ENCODE measurements at regions not wholly inside any gene's neighbourhood (a gene's known extent, or its start where the extent isn't known, plus 50 kb on each side); places are given as distances from the start of the nearest gene placed in this dataset.
"Not testable (repeated sequence)": the region's sequence is repeated elsewhere in the genome, so short reads cannot be mapped to it uniquely, and the experiment has no call there.

DNA sequence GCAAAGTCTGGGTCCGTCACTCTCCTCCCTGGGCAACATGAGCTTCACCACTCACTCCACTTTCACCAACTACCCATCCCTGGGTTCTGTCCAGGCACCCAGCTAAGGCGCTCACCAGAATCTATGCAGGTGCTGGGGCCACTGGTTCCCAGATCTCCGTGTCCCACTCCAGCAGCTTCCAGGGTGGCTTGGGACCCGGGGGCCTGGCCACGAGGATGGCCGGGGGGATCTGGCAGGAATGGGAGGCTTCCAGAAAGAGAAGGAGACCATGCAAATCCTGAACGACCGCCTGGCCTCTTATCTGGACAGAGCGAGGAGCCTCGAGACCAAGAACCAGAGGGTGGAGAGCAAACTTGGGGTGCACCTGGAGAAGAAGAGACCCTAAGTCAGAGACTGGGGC is 1611.0 kb upstream of the ACO1 start:
- no peak for DNase-seq

GRCh38 chr9:30774326-30774725 is 1610.1 kb upstream of the ACO1 start:
- no peak for DNase-seq

GRCh38 chr9:30775236-30775635 is 1609.2 kb upstream of the ACO1 start:
- no peak for DNase-seq

GRCh38 chr9:30796764-30797163 is 1587.7 kb upstream of the ACO1 start:
- DNase-seq, result no peak

- no peak for DNase-seq
Observed at GRCh38 chr9:30799527-30800101, 1584.8 kb upstream of the ACO1 start.

DNA sequence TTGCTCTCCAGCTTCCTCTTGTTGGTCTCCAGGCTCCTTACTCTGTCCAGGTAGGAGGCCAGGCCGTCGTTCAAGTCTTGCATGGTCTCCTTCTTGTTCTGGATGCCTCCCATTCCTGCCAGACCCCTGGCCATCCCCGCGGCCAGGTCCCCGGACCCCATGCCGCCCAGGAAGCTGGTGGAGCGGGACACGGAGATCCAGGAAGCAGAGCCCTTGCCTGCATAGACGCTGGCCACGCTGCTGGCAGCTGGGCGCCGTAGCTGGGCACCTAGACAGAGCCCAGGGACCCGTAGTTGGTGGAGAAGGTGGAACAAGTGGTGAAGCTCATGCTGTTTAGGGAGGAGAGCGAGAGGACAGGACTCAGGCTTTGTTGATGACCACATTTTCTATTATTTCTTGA is 1584.0 kb upstream of the ACO1 start:
- no peak for DNase-seq

DNA sequence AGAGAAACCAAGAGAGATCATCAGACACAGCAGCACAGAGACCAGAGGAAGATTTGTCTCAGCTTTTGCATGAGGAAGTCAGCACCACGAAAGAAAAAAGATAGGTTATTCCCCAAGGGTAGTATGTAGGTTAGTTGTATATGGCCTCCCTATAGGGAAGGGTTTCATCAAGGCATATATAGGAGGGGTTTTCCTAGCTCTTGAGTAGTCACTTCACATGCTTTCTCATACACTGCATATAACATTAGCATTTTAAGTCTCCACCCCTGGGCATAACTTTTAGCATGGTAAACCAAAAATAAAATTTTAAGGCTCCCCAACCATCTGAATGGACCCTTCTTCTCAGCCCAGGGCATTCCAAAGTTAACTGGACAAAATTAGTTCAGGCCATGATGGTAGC is 1571.6 kb upstream of the ACO1 start:
- no peak for DNase-seq

DNA sequence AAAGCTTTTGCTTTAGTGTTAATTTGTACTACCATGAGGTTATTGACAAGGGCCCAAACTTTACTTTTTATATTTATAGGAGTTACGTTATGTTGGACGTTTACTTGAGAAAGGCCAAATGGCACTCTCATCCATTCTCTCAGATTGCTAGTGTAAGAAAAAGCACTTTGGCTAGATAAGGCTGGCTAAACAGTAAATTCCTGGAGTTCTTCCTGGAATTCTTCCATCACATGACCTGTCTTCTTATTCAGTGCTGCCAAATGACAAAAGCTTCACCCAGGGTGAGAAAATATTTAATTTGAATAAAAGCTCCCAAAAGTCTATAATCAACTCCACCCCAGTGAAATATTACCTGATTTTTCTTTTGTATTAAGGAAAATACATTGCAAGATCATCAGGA is 1568.9 kb upstream of the ACO1 start:
- no peak for DNase-seq

DNA sequence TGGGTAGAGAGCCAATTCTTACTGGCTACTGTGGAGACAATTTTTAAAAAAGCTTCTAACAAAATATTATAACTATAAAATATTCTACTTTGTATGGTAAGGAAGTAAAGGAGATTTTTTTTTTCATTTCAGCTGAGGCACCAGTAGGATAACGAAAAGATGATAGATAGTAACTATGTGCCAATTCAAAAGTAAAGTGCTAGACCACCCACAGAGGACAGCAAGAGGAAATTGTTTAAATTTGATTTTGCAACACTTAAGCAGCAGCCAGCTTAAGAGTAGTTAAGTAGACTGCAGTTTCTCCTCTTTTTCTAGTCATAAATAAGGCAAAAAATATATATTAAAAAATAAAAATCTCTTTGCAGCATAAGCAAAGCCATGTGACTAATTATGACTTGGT is 1539.3 kb upstream of the ACO1 start:
- no peak for DNase-seq

DNA sequence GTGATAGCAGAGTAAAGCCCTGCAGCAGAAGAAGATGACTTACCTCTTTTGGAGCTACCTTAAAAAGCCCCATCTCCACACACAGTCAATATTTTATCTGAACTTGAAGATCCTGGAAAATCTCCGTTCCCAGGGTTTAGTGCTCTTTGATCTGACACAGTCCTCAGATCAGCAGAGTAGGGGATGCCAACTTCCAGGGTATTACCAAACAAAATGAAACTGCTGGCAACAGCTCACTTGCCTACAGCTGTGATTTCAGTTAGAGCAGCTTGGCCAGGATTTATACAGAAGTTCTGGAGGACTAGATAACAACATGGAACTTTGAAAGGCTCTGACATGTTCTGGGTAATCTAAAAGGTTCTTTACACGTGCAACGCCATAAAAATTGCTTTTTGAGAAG is 1537.8 kb upstream of the ACO1 start:
- DNase-seq, result no peak

- no peak for DNase-seq
Observed at GRCh38 chr9:30851600-30851999, 1532.8 kb upstream of the ACO1 start.

- DNase-seq, result no peak
Observed at GRCh38 chr9:30900706-30901105, 1483.7 kb upstream of the ACO1 start.

- no peak for DNase-seq
Observed at GRCh38 chr9:30913331-30913730, 1471.1 kb upstream of the ACO1 start.

- DNase-seq, result no peak
Observed at GRCh38 chr9:30915451-30915850, 1469.0 kb upstream of the ACO1 start.

GRCh38 chr9:30925126-30925525 is 1459.3 kb upstream of the ACO1 start:
- DNase-seq, result no peak

GRCh38 chr9:30925635-30926034 is 1458.8 kb upstream of the ACO1 start:
- no peak for DNase-seq

DNA sequence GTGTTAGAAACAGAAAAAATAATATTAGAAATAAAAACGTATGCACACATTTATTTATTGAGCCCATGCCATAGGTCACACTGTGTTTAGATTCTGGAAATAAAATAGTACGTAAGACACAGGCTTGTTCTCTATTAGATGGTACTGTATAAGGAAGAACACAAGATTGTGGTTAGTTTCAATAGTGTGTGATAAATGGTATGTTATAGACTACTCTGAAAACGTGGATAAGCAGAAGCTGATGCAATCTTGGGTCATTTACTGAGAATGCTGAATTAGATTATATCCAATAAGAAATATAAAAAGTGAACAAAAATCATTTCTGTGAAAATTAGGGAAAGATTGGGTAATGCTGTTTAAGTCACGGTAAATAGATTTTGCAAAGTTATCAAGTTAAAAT is 1456.4 kb upstream of the ACO1 start:
- no peak for DNase-seq

DNA sequence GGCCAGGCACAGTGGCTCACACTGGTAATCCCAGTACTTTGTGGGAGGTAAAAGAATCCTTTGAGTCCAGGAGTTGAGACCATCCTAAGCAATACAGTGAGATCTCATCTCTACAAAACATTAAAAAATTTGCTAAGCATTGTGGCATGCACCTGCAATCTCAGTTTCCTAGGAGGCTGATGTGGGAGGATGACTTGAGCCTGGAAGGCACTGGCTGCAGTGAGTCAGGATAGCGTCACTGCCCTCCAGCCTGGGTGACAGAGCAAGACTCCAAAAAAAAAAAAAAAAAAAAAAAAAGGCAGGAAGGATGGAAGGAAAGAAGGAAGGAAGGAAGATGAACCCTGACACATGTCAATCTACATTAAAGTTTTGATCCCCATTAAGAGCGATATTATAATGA is 1452.2 kb upstream of the ACO1 start:
- no peak for DNase-seq

DNA sequence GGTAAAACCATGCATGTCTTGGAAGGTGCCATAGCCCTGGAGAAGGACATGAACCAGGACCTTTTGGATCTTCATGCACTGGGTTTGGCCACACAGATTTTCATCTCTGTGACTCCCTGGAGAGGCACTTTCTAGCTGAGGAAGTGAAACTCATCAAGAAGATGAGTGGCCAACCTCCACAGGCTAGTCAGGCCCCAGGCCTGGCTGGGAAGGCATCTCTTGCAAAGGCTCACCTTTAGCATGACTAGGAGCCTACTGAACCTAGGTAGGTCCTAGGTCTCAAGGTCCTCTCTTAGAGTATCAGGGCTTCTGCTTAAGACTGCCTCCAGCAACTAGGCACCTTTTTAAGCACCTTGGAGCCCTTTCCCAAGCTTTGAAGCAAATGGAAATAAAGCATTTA is 1448.7 kb upstream of the ACO1 start:
- DNase-seq, result no peak

DNA sequence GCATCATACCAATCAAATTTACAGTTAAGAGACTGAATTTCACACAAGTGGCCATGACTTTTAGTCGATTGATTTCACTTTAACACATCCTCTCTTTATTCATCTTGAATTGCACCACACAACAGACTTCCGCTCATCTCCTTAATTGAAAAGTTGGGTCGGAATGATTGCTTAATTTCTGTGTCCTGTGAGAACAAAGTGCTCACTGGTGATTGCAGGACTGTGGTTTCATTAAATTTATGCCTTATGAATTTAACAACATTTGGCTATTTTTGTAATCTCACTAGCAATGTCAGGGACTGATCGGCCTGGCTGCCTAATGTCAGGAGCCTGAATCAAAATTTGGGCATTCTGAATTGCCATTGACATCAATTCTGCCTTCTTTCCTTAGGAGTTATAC is 1447.3 kb upstream of the ACO1 start:
- DNase-seq, result no peak

DNA sequence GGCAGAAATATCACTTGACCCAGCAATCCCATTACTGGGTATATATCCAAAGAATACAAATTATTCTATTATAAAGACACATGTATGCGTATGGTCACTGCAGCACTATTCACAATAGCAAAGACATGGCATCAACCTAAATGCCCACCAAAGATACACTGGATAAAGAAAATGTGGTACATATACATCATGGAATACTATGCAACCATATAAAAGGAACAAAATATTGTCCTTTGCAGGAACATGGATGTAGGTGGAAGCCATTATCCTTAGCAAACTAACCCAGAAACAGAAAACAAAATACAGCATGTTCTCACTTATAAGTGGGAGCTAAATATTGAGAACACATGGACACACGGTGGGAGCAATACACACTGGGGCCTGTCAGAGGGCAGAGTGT is 1441.6 kb upstream of the ACO1 start:
- not testable (repeated sequence) for DNase-seq

GRCh38 chr9:30943446-30944224 is 1440.8 kb upstream of the ACO1 start:
- no peak for DNase-seq

- no peak for DNase-seq
Observed at GRCh38 chr9:30944225-30944569, 1440.2 kb upstream of the ACO1 start.

DNA sequence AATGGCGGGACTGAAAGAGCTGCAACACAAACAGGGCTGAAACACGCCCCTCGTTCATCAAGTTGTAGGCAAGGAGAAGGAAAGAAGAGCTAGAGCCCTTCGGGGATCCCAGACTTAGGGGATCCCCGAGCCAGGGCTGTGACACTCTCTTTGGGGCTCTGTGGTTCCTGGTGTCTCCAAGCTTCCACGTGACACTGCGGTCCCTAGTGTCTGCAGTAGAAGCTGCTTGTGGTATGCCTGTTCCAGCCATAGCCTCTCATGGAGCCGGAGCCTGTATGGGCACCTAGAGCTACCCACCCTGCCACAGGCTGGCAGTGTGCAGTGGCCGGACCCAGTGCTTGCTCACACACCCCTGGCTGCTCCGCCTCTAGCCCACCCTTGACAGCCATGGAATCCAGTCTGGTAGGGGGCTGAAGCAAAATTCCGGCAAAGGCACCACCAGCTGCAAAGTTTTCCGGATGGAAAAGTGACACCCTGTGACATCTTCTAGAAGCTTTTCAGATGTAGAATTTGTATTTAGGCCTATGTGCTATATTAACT is 1439.6 kb upstream of the ACO1 start:
- no peak for DNase-seq

DNA sequence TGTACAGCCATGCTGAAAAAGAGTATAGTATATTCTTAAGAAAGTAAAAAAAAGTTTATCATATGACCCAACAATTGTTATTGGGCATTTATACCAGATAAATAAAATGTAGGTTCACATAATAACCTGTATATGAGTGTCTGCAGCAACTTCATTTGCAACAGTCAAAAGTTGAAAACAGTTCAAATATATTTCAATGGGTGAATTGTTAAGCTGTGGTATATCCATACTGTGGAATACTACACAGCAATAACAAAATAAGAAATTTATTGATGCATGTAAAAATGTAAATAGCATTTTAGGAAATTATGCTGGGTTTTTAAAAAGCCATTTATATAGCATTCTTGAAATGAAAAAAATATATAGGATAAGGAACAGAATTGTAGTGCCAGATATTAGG is 1420.1 kb upstream of the ACO1 start:
- no peak for DNase-seq
